GM21528 (cell line): ENCODE measurements at regions not wholly inside any gene's neighbourhood (a gene's known extent, or its start where the extent isn't known, plus 50 kb on each side); places are given as distances from the start of the nearest gene placed in this dataset.
"Not testable (repeated sequence)": the region's sequence is repeated elsewhere in the genome, so short reads cannot be mapped to it uniquely, and the experiment has no call there.

Source experiments
- ATAC-seq: cut with Tn5 transposase; IDR thresholded peaks from one replicate; pipeline ENCODE4 v1.9.1; 2021; ENCODE audit warnings: mild to moderate bottlenecking, moderate library complexity; ENCODE audit not compliant: unreplicated experiment, low FRiP score

GRCh38 chr21:32099812-32100416, 178.9 kb downstream of the MIS18A start:
- no peak for ATAC-seq

- no peak for ATAC-seq
These were observed 182.4 kb downstream of the MIS18A start for GRCh38 chr21:32096411-32096810.

- no peak for ATAC-seq
These were observed 184.0 kb downstream of the MIS18A start for GRCh38 chr21:32094804-32095203.

- no peak for ATAC-seq
These were observed 185.0 kb downstream of the MIS18A start for GRCh38 chr21:32093646-32094462.

GRCh38 chr21:32090956-32091355, 187.9 kb downstream of the MIS18A start:
- ATAC-seq = no peak

- ATAC-seq = no peak
These were observed 189.1 kb downstream of the MIS18A start for GRCh38 chr21:32089766-32090165.

- no peak for ATAC-seq
These were observed 190.4 kb downstream of the MIS18A start for GRCh38 chr21:32088471-32088870.

- ATAC-seq = no peak
These were observed 191.4 kb downstream of the MIS18A start for GRCh38 chr21:32087447-32087846.

- ATAC-seq = no peak
These were observed 195.7 kb downstream of the MIS18A start for GRCh38 chr21:32083197-32083596.

GRCh38 chr21:32082466-32082865, 196.4 kb downstream of the MIS18A start:
- no peak for ATAC-seq

GRCh38 chr21:32073593-32073992, 200.8 kb downstream of the HUNK start:
- ATAC-seq = no peak

GRCh38 chr21:32073190-32073589, 200.4 kb downstream of the HUNK start:
- ATAC-seq = no peak

- ATAC-seq = not testable (repeated sequence)
These were observed 198.8 kb downstream of the HUNK start for GRCh38 chr21:32071620-32072019.

- no peak for ATAC-seq
These were observed 198.0 kb downstream of the HUNK start for GRCh38 chr21:32070676-32071330.

GRCh38 chr21:32070126-32070525, 197.3 kb downstream of the HUNK start:
- no peak for ATAC-seq

- no peak for ATAC-seq
These were observed 192.8 kb downstream of the HUNK start for GRCh38 chr21:32065654-32066053.

- ATAC-seq = no peak
These were observed 191.6 kb downstream of the HUNK start for GRCh38 chr21:32064281-32064910.

- ATAC-seq = no peak
These were observed 189.9 kb downstream of the HUNK start for GRCh38 chr21:32062591-32063227.

GRCh38 chr21:32061729-32062128, 188.9 kb downstream of the HUNK start:
- no peak for ATAC-seq

- ATAC-seq = no peak
These were observed 184.0 kb downstream of the HUNK start for GRCh38 chr21:32056791-32057190.

- ATAC-seq = no peak
These were observed 182.5 kb downstream of the HUNK start for GRCh38 chr21:32055305-32055704.
